Fibroblast of lung (primary cell): ENCODE measurements at regions not wholly inside any gene's neighbourhood (a gene's known extent, or its start where the extent isn't known, plus 50 kb on each side); places are given as distances from the start of the nearest gene placed in this dataset.

Experiments used
- EZH2 ChIP-seq: IDR thresholded peaks from 2 replicates; pipeline ENCODE4 v1.5.1; 2012; ENCODE audit warnings: low read length, control low read depth, mild to moderate bottlenecking; ENCODE audit errors: missing control alignments
- TF ChIP-seq, protein P1 (sequence below), 2 donors: IDR thresholded peaks in 1 of 2; conservative IDR thresholded peaks in 1 of 2; 1 replicate in 1 of 2; 2 replicates in 1 of 2; pipeline ENCODE4 v1.5.1; 2011 to 2012; ENCODE audit warnings: low read length in 2 of 2, control low read depth in 1 of 2, inconsistent platforms in 1 of 2, low read depth in 1 of 2, mild to moderate bottlenecking in 1 of 2

DNA sequence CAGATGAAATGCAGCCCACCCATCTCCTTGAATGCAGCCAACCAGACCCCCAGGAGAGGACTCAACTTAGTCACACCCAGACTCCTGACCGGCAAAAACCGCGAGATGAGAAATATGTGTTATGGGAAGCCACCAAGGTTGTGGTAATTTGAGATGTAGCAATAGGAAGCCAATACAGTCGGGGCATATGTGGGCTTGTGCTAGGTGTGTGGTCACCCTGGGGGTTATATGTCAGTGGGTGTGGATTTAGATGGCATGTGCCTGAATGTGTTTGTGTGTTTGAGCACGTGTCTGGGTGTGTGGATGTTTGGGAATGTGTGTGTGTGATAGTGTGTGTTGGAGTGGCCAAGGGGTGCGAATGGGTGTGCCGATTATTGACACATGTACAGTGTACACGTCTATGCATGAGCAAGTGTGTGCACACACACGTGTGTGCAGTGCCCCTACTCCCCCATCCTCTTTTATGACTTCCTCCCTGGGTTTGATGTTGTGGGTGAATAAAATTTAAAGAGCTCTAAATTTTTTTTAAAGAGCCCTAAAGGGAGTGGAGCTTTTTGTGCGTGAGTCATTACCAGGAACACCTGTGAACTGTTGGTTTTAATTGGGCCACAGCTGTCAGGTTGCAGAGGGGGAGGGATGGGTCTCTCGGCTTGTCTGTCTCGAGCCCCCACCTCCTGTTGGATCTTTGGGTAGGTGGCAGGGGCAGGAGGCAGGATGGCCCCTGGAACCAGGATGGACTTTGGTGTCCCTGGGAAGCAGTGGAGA lies 86.8 kb downstream of the LHX2 start:
- TF ChIP-seq, protein P1, sequence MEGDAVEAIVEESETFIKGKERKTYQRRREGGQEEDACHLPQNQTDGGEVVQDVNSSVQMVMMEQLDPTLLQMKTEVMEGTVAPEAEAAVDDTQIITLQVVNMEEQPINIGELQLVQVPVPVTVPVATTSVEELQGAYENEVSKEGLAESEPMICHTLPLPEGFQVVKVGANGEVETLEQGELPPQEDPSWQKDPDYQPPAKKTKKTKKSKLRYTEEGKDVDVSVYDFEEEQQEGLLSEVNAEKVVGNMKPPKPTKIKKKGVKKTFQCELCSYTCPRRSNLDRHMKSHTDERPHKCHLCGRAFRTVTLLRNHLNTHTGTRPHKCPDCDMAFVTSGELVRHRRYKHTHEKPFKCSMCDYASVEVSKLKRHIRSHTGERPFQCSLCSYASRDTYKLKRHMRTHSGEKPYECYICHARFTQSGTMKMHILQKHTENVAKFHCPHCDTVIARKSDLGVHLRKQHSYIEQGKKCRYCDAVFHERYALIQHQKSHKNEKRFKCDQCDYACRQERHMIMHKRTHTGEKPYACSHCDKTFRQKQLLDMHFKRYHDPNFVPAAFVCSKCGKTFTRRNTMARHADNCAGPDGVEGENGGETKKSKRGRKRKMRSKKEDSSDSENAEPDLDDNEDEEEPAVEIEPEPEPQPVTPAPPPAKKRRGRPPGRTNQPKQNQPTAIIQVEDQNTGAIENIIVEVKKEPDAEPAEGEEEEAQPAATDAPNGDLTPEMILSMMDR (conservative IDR thresholded peaks at IDR 0.05 in 1 of 2, IDR thresholded peaks at IDR 0.05 in 1 of 2; ENCODE audit: low read depth in 1 of 2, low read length in 2 of 2) = no peak
- no peak for TF ChIP-seq EZH2
